UCSD-AML1 (cell line): ENCODE measurements at regions not wholly inside any gene's neighbourhood (a gene's known extent, or its start where the extent isn't known, plus 50 kb on each side); places are given as distances from the start of the nearest gene placed in this dataset.

Source experiments
- DNase-seq: peaks from one replicate; lab custom pipeline; 2025; ENCODE audit not compliant: unreplicated experiment; lab: John Stamatoyannopoulos, UW

DNA sequence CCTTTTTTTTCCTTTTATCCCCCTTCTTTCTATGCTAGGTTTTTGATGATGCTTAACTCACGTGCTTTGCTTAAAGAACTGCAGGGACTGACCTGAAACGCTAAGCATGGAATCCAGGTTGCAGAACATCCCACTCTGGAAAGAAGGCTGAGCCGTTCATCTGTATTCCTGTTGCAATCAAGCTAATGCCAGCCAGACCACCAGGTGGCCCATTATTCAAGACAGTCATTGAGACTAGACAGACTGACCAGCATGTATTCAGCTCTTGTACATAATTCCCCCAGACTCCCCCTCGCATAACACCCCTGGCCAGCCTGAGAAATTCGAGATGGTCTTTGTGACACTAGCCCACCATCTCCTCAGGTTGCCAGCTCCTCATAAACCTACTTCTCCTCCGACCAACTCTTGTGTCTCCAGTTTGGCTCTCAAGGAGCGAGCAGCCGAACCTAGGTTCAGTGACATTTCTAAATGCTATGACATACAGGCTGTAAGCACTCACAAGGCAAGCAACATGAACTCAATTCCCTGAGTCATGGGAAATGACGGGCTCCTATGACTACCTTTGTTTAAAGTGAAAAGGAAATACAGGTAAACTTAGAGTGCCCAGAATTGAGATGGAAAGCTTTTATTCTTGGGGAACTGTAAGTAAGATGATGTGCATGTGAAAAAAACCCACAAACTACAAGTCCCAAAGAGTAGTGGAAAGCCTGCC, 309.3 kb upstream of the CDYL start:
- no peak for DNase-seq

DNA sequence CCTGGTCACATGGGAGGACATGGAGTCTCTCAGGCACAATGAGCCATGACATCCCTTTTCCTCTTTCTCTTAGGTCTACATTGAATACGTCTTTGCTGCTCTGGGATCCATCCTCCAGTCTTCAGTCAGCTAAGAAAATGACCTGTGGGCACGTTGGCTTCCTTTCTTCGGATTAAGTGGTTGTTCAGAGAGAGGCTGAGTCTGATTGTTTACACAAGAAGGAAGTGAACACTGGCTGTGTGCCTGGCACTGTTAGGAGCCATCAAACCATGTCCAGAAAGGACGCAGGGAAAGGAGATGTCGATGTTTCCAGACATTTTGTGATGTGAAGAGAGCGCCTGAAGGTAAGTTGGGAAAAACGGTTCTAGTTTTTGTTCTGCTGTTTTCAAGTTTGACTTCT, 309.9 kb upstream of the CDYL start:
- DNase-seq, result no peak

DNA sequence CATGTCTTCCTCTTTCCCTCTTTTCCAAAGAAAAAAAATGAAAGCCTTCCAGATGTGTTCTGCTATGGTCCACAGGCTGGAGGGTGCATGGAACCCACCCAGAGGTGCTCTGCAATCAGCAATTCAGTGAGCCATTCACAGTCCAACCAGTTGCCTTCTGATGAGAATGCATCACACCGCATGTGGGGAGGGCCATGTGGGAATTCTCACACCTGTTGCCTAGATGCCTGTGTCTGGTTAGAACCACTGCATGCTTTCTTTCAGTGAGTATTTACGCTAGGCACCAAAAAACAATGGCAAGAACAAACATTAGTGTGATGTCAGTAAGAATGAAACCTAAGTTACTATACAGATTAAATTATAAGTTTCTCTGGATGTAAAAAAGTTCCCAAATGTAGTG, 311.6 kb upstream of the CDYL start:
- no peak for DNase-seq

DNA sequence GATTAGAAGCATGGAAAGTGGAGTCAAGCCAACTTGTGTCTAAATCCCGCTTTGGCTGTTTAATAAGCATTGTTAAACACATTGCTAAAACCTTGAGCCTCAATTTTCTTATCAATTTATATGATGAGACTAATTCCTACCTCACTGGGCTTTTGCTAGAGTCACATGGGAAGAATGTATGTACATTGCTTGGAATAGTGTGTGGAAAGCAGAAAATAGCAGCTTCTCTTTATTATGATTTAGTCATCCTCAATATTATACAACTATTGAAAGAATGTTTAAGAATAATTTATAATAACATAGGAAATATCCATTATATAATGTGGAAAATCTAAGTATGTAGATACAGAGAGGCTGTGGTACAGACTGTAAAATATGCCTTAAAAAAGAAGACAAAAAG, 313.0 kb upstream of the CDYL start:
- DNase-seq, result no peak

DNA sequence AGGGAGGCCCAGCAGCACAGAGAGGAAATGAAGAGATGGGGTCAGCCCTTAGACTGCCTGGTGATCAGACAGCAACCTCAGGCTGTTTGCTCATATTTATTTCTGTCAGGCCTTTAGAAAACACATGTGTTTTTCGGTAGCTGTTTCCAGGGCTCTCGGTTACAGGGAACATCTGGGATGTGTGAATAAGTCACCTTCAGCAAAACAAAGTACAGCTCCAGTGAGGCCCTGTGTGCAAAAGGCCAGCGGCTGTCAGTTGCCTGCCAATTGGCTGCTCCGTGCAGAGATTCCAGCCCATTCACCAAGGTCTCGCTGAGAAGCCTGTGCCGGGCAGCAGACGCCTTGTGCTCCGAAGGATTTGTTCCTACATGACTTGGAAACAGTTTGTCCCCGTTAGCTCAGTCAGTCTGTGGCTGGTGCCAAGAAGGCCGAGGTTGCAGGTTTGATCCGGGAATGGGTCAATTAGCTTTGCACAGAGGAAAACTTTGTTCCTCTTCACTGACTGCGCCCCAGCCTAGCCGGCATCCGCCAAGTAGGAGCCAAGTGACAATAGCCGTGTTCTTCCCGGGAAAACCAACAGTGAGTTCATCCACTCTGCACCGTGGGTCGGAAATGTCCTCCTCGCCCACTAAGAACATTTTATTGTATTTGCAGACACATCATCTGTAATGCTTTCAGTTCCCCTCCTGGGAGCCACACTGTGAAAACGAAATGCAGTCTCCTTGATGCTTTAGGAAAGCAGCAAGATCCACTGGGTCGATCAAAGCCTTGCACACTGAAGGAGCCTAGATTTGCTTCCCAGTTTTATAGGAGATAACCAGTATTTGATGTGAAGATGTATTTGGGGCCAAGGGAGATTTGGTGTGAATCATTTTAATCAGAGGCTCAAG, 315.4 kb upstream of the CDYL start:
- no peak for DNase-seq

DNA sequence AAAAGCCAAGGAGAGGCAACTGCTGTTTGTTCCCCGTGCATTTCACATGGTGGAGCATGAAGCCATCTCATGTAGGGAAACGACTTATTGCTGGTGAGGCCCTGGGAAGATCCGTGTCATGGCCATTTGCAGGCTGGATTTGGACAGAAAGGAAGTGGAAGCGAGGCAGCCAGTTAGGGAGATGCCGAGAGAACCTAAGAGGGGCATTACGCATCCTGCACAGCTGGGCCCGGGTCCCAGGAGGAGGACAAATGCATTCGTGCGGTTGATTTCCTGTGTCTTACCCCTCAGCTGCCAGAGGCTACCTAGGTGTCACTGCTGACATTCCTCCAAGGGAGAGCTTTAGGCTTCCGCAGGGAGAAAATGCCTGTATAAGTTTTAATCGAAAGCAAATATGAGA, 316.2 kb upstream of the CDYL start:
- DNase-seq, result no peak

DNA sequence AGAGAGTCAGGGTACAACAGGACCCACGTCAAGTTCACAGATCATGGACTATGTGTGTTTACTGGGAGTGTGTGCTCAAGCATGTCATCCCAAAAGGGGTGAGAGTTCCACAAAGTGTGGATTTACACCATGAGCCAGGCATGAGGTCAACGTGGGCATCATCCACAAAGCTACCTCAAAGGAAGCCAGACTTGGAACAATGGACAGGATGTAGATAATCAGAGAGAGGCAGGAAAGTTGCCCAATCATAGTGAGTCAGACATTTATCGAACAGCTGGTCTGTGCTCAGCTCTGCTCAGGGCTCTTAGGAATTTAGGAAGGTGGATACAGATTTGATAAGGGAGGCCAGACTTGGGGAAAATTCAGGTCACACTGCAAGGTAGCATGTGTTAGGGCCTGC, 317.2 kb upstream of the CDYL start:
- peak; percentile 34 for DNase-seq

DNA sequence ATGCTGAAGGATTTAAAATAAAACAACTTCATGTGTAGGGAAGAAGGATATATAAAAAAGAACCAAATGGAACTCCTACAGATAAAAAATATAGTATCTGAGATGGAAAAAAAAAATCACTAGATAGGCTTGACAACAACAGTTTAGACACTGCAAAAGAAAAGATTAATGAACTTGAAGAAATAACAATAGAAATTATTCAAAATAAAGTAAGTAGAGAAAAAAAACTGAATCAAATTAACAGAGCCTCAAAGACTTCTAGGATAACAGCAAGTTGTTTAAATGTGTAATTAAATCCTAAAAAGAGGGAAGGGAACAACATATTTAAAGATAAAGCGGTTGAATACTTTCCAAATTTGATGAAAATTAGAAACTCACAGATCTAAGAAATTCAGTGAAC, 316.3 kb upstream of the ECI2 start:
- no peak for DNase-seq

DNA sequence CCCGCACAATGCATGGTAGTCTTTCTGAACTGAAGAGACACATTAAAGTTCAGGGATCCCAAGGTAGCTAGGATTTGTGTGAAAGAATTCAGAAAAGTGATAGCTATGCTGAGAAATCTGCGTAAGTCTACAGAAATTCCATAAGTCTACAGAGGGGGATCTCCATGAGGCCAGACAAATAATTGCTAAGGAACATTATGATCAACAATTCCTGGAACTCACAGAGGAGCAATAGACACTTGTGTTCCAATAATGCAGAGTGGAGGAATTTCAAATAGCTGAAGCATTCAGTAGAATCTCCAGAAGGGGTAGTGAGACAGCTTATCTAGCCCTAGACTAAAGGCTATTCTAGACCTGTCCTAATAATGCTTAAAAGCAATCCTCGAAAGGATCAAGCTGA, 315.7 kb upstream of the ECI2 start:
- no peak for DNase-seq

DNA sequence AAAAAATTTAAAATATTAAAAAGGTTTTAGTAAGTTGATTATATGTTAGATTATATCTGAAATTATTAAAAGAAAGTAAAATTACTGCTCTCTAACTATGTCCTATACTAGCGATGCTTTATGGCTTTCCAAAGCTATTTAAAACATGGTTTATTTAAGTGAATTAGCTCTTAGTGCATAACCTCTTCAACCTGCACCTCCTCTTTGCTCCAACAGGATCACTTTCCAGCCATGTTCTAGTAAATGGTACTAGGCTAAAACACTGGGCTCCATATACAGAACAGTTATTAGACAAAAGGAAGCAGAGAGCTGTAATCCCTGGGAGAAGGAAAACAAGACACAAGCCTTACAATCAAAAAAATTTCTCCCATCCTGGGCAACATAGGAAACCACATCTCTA, 314.9 kb upstream of the ECI2 start:
- no peak for DNase-seq

DNA sequence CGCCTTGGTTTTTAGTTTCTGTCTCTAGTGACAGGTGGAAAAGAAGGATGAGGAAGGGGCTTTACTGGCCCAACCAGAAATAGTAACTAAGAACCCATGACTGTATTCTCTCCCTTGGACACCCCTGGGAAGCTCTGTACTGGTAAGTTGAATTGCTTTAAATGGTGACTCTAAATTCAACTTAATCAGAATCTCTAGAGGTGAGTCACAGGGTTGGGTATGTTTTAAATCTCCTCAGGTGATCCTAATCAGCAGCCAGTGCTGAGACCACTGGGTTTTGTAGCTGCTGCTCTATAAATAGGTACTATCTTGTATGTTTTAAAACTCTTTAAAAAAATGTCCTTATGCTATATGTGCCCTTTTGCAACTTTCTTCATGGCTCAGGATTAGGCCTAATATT, 314.0 kb upstream of the ECI2 start:
- no peak for DNase-seq

DNA sequence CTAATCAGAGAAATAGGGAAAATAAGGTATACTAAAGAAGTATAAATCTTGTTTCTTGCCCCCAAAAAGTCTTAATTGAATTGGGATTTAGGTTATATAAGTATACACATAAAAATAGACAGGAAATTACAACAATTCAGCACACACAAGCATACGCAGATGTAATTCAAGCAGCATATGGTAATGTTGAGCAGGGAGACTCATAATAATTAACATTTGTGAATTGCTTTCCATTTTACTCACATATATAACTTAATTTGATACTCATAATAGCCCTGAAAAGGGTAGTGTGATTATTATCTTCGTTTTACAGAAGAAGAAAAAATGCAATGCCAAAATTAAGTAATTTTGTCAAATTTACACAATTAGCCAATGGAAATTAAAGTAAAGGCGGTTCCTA, 313.5 kb upstream of the ECI2 start:
- no peak for DNase-seq

DNA sequence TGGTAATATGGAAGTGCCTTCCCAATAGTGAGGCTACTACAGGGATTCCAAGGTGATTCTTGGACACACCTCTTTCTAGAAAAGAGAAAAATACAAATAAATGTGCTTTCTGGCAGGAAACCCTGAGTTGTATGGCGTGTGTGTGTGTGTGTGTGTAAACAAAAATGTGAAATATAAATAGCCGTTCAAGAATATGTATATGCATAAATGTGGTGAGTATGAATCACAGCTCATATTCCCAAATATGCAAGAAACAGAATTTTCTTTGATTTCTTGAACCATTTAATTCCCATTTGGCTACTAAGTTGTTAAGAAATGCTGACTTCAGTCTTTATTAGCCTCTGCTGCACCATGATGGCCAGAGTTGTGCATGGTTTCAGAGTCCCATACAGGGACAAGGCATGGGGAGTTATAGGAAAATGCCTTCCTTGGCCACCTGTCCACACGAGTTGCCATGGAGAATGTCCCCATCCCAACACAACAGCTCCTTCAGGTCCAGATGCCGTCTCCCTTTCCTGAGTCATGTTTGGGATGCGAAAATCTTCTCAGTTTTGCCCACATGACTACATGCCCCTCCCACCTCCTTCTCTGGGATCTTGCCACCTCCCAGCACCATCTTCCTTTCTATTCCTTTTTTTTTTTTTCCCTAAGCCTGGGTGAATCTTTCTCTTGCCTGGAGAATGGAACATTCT, 312.4 kb upstream of the ECI2 start:
- no peak for DNase-seq

DNA sequence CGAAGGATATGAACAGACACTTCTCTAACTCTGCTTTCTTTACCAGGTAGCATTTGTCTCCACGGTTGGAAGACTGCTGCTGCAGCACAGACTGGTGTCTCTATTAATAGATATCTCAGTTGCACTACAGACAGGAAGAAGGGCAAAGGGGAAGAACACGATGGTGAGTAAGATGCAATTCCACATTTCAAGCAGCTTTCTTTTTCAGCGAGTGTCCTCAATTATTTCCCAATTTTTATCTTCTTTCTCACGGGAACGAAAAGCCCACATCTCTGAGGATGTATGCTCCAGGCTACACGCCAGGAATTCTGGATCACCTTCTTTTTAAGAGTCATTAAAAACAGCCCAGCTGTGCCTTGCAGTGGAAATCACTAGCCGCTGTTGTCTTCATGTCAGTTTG, 311.6 kb upstream of the ECI2 start:
- DNase-seq, result no peak

DNA sequence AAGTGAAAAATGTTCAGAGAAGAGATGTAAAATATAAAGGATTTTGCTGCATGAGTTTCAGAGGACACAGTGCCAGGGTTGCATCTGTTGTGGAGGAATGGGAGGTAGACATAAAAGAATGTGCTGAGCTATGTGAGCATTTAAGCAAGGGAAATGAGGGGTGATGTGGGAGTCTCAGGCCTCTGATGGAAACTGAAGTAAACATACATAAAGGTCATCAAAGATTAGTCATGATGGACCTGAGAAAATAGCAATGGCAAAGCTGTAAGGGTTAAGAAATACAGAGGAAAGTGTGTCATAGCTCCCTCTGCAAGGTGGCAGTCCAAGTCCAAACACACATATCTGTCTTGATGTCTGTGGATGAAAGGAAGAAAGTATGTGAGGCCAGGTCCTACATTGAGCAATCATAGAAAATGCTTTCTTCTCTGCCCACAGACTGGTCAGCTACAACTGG, 306.6 kb upstream of the ECI2 start:
- DNase-seq, result no peak

DNA sequence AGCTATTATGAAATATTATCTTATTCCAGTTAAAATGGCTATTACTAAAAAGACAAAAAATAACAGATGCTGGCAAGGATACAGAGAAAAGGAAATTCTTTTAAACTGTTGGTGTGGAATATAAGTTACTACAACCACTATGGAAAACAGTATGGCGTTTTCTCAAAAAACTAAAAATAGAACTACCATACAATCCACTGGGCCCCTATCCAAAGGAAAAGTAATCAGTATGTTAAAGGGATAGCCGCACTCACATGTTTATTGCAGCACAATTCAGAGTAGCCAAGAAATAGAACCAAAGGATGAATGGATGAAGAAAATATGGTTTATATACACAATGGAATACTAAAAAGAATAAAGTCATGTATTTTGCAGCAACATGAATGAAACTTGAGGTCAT, 303.8 kb upstream of the ECI2 start:
- no peak for DNase-seq

DNA sequence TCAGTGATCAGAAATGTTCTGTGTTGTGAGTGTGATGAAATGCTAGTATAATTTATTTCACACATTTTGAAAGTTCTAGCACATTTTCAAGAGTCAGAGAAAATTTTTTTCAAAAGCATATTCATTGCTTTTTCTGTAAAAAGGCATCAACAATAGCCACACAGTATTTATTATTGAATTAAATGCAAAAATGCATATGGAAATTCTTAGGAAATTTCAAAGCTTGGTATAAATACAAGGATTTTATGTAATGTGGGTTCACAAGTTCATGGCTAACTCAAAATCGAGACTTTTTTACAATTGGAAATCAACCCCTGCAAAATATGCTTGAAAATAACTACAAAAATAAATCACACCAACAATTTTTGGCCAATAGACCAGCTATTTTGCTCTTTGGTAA, 302.0 kb upstream of the ECI2 start:
- DNase-seq, result no peak

DNA sequence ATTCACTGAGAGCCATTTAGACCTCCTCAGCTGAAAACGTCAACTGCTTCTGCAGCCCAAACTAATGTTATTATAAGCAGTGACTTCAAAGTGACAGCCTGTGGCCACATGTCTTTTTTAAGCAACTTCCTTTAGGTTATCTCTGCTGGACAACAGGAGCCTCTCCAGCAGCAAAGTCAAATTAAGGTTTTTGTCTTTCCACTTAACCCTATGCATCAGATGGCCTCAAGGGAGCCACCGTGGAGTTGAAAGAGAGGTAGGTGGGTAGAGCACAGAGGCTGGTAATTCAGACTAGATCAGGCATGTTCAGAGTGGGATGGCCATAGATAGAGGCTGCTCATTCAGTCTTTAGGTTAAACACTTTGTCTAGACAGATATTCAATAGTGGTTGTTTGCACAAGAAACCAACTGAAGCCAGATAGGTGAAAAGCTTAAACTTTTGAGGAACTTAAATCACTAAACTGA, 300.6 kb upstream of the ECI2 start:
- DNase-seq, result peak; percentile 37

DNA sequence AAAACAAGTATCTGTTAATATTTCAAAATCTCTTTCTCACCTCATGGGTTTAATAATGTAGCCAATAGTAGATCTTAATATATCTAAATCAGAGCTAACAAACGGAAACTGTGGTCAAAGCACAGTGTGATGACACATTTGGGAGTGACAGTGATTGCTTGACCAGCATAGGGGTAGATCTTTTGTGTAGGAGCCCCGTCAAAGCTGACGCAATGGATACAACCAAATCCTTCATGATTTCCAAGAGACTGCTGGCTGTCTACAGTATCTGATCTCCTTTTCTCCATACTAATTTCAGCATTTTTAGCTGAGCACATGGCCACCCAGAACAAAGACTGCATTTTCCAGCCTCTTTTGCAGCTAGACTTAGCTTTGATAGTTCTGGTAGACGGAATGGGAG, 299.3 kb upstream of the ECI2 start:
- DNase-seq, result no peak

DNA sequence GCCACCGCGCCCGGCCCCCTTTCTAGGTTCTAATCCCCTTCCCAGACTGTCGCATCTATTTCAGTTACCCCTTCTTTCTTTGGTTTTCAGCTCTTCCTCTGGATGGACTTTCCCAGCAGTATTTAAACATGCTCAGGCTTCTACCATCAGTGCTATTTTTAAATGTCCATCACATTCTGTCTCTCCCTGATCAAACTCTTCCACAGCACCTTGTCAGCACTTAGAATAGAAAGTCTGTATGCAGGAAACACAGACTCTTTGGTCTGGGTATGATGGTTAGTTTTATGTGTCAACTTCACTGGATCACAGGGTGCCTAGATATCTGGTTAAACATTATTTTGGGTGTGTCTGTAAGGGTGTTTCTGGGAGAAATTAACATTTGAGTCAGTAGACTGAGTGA, 297.8 kb upstream of the ECI2 start:
- no peak for DNase-seq

DNA sequence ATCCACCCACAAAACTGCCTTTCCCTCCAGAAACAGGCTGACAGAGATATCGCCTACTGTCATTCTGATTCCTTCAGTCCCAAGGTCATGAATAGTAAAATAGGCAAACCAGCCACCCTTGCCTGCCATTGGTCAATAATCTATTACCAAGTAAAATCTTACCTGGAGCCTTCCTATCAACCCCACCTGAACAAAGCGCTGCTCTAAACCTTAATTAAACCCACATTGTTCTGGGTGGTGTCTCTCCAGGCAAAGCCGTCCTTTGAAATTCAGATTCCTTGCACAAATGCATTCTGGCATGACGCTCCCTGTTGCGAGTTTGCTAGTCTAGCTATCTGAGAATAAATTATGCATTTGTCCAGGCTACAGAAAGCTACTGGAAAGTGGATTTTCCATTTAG, 291.6 kb upstream of the ECI2 start:
- DNase-seq, result no peak

DNA sequence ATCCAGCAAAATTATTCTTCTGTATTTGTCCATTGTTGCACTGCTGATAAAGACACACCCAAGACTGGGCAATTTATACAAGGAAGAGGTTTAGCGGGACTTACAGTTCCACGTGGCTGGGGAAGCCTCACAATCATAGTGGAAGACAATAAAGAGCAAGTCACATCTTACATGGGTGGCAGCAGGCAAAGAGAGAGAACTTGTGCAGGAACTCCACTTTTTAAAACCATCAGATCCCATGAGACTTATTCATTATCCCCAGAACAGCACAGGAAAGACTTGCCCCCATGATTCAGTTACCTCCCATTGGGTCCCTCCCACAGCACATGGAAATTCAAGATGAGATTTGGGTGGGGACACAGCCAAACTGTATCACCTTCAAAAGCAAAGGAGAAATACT, 286.5 kb upstream of the ECI2 start:
- DNase-seq, result no peak
